ENCODE measurements at regions not wholly inside any gene's neighbourhood (a gene's known extent, or its start where the extent isn't known, plus 50 kb on each side); places are given as distances from the start of the nearest gene placed in this dataset.

DNA sequence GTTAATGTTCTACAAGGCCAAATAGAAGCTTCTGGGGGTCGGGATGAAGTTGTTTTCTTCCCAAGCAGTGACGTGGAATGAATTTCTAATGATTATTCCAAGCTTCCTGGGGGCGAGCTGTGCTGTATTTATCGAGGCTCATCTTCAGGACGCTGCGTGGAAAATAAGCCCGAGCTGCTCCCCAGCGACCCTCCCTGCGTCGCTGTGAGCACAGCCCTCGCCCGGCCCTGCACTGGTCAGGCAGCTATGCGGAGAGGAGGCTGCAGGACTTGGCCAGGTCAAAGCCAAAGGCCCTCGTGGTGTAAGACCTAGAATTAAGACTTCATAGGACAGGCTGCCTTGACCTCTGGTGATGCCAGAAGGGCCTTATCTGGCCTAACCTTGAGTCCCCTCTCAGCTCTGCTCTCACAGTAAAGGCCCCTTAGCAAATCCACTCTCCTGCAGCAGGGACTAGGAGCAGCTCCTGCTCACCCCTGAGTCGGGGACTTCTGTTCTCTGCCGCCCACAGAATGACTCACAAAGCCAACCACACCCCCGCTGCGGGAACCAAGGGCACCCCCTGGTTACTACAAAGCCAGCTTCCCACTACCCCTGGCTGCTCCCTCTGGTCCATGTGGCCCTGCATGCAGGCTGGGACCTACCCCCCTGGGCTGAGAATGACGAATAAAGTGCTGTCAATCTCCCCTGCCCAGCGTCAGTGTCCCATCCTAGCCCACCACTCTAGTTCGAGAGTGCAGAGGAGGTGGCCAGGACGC is 501.6 kb downstream of the TCERG1L start:
- no peak for FAIRE-seq

GRCh38 chr10:130810856-130811255 is 500.7 kb downstream of the TCERG1L start:
- DNase-seq (ENCODE audit: low spot score) (no peak), FAIRE-seq (no peak)

More for the DNA sequence above, 501.6 kb downstream of the TCERG1L start:
- no peak for DNase-seq (ENCODE audit: low spot score)

DNA sequence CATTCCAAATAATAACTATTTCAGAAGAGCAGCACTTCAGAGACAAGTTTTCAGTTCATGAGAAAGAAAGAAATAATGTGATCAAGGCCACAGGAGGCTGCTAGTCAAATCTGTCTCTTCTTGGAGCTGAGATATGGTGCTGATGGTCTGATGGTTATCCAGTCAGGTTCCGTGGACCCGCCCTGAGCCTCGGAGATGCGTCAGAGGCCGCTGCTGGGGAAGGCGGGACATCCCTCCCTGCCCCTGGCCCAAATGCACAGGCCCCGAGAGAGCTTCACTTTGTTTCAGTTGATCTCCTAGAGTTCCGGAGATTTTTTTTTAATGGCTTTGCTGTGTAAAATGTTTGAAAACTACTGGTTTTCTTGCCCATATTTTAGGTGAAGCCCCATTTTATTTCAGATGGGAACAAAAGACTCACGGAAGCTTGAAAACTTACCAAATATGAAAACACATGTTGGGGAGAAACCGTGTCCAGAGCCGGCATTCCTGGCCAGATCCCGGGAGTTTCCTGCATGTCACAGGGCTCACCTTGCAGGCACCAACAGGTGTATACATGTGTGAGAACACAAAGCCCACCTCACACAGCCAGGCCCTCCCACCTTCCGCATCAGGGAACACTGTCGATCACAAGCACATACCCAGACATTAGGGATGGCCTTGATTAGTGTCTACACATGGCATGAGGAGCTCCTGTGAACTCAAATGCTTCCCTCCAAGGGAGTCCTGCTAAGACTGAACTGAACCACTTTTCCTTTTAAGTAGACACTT is 499.0 kb downstream of the TCERG1L start:
- DNase-seq (ENCODE audit: low spot score) (no peak), FAIRE-seq (no peak)

DNA sequence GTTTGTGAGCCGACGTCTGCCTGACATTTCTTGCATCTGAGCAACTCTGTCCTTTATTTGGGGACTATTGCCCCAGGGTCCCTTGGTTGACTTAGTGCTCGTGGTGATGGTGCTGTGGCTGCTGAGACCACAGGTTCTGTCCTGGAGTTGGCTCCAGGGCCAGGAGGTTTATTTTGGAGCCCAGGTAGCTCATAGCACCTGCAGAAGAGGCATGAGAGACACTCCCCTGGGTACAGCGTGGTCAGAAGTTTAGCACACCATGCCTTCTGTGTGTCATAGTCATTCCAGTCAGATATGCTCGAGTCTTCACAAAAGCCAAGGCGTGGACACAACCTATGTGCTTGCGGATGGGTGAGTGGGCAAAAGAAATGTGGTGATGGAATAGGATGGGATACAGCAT is 496.9 kb downstream of the TCERG1L start:
- FAIRE-seq (no peak), DNase-seq (ENCODE audit: low spot score) (no peak)

GRCh38 chr10:130816116-130816901 is 495.2 kb downstream of the TCERG1L start:
- DNase-seq (ENCODE audit: low spot score) (no peak), FAIRE-seq (no peak)

GRCh38 chr10:130817046-130817624 is 494.4 kb downstream of the TCERG1L start:
- FAIRE-seq (no peak), DNase-seq (ENCODE audit: low spot score) (no peak)

GRCh38 chr10:130817674-130818073 is 493.8 kb downstream of the TCERG1L start:
- FAIRE-seq: no peak

DNA sequence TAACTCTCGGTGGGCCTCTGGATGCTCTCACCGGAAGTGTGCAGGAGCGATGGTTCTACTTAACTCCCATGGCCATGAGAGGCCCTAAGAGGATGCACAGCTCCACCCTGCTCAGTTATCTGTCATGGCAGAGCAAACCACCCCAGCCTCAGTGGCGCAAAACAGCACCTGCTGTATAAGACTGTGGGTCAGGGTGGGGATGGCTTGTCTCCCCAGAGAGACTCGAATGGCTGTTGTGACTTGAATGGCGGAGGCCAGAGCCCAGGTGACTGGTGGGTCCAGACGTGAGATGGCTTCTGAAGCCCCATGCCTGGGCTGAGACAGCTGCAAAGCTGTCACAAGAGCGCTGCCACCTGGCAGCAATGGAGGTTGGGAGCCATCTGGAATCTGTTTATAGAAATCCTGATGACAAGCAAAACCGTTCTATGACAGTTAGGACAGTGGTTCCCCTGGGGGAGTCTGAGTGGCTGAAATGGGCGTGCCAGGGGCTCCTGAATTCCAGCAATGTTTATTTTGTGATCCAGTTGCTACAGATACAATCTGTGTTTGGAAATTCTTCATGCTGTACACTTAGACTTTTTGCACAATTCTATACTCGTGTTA is 490.5 kb downstream of the TCERG1L start:
- no peak for DNase-seq (ENCODE audit: low spot score)
- no peak for FAIRE-seq

More at GRCh38 chr10:130817674-130818073, 493.8 kb downstream of the TCERG1L start:
- DNase-seq (ENCODE audit: low spot score): no peak

GRCh38 chr10:130824230-130825014 is 487.1 kb downstream of the TCERG1L start:
- DNase-seq (ENCODE audit: low spot score) (no peak), FAIRE-seq (no peak)

- no peak for DNase-seq (ENCODE audit: low spot score)
- FAIRE-seq: no peak
These were observed 477.9 kb downstream of the TCERG1L start for GRCh38 chr10:130833596-130833995.

DNA sequence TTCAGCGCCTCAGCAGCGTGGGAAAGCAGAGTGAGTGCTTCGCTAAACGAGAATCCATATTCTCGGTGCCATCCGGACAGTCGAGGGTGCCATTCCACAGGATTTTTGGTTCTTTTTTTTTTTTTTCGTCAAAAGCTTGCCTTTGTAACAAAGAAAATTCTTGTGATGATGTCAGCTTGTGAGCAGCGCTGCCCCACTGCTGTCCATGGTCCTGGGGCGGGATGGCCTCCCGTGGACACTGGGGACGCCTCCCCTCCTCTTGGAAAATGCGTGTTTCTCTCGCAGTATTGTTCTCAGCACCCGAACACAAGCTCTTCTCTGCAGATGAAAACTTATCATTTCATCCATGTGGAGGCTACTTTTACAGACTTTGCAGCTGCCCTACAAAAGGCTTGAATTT is 477.4 kb downstream of the TCERG1L start:
- FAIRE-seq (no peak), DNase-seq (ENCODE audit: low spot score) (no peak)

- FAIRE-seq (no peak), DNase-seq (ENCODE audit: low spot score) (no peak)
These were observed 476.9 kb downstream of the TCERG1L start for GRCh38 chr10:130834573-130834972.

DNA sequence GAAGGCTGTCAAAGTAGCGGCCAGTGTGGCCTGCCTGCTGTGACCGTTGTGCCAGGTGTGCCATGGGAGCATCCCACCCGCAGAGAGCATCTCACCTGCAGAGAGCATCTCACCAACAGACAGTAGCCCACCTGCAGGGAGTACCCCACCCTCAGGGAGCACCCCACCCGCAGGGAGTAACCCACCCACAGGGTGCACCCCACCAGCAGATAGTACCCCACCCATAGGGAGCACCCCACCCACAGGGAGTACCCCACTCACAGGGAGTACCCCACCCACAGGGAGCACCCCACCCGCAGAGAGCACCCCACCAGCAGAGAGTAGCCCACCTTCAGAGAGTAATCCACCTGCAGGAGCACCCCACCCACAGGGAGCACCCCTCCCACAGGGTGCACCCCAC is 476.5 kb downstream of the TCERG1L start:
- FAIRE-seq (no peak), DNase-seq (ENCODE audit: low spot score) (no peak)

DNA sequence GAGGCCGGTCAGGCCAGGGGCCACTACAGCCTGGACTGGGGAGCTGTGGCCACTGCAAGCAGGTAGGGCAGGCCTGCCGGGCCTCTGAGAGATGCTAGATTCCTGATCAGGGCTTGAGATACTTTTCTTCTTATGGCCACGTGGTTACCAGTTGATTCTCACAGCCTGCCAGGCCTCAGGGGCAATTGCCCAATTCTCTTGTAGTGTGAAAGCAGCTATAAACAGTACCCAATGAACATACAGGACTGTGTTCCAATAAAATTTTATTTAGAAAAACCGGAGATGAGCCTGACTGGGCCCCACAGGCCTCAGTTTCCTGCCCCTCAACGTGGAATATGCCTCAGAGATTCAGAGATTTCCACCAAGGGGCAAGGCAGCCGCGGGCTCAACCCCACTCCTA is 475.2 kb downstream of the TCERG1L start:
- no peak for DNase-seq (ENCODE audit: low spot score)
- no peak for FAIRE-seq

DNA sequence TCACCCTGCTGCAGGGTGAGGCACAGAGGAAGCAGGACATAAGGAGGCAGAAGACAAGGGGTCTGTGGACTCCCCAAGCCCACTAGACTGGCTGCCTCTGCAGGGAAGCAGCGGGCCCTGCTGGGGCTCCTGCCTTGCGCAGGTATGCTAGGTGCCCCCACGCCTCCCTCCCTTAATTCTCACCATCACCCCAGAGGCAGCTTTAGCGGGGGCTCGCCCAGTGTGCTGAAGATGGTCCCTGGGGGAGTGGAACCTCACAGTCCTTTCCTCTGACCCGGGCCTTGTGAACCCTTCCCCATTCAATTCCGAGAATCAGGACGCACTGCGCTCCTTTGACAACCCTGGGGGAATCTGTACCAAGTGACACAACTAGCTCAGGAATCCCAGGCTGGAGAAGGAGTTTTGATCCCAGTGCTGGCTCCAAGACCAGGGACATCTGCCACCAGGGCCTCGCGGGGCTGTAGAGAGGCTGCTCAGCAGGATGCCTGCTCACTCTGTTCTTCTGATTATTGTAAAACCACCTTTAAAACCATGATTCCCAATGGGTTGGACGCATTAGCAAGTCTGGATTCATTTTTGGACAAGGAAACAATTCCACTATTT is 468.4 kb downstream of the TCERG1L start:
- FAIRE-seq: no peak
- DNase-seq (ENCODE audit: low spot score): no peak

DNA sequence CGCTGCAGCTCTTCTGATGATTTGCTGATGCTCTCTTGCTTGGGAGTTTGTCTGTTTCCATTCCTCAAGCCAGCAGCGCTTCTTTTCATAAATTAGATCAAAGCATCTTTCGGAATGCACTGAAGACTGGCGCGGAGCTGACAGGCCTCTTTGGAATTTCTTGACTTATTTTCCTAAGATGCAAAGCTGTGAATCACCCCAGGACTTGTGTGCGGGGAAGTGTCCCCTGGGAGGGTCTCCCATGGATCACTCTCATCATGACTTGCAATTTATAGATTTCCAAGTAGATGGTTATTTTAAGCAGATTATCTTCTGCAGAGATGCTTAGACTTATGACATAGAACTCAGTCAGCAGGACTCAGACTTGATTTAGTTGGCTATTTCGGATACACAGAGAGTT is 467.2 kb downstream of the TCERG1L start:
- no peak for DNase-seq (ENCODE audit: low spot score)
- FAIRE-seq: no peak

GRCh38 chr10:130847170-130847569 is 464.4 kb downstream of the TCERG1L start:
- FAIRE-seq (no peak), DNase-seq (ENCODE audit: low spot score) (no peak)

DNA sequence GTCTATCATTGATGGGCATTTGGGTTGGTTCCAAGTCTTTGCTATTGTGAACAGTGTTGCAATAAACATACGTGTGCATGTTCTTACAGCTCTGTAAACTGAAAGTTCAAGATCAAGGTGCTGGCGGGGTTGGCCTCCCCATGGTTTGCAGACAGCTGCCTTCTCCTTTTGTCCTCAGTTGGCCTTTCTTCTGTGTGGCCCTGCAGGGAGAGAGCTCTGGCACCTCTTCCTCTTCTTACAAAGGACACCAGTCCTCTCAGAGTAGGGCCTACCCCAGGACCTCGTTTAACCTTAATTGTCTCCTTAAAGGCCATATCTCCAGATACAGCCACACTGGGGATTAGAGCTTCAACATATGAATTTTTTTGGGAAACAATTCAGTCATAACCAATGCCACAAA is 462.7 kb downstream of the TCERG1L start:
- FAIRE-seq (no peak), DNase-seq (ENCODE audit: low spot score) (no peak)

DNA sequence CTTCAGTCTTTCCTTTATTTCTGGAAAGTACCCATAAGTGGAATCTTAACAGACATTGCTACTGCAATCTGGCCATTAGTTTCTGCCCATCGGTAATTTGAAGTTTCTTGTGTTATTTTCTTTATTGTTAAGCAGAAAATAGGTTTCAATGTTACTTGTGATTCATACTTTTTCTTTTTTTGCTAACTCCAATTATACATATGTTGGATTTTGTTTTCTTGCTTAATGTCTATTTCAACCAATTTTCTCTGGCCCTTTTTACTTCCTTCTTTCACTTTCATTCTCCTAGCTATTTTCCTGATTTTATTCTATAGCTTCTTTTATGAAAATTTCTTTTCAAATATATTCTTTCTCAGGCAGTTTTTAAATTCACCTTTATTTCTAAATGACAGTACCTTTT is 457.4 kb downstream of the TCERG1L start:
- FAIRE-seq: no peak
- no peak for DNase-seq (ENCODE audit: low spot score)
